HEK293T (cell line): ENCODE measurements at regions not wholly inside any gene's neighbourhood (a gene's known extent, or its start where the extent isn't known, plus 50 kb on each side); places are given as distances from the start of the nearest gene placed in this dataset.
"Not testable (repeated sequence)": the region's sequence is repeated elsewhere in the genome, so short reads cannot be mapped to it uniquely, and the experiment has no call there.

Source experiments
- CTCF ChIA-PET: fragments of 350-600 bp; formaldehyde crosslinking; extraction: SDS; loops from one replicate; lab custom pipeline; 2021; ENCODE audit warnings: antibody characterized with exemption, inconsistent platforms; lab: Yijun Ruan, JAX
- POLR2A ChIA-PET: fragments of 350-600 bp; formaldehyde crosslinking; extraction: SDS; loops from one replicate; lab custom pipeline; 2020; ENCODE audit warnings: antibody characterized with exemption, inconsistent platforms; lab: Yijun Ruan, JAX
- DNase-seq: peaks from one replicate; pipeline ENCODE4 v3.0.0; 2012; ENCODE audit warnings: mixed read lengths; ENCODE audit errors: extremely low spot score
- ARNT ChIP-seq: fragments of 450-650 bp; IDR thresholded peaks from 2 replicates; pipeline ENCODE4 v1.6.1; 2017; ENCODE audit warnings: mild to moderate bottlenecking
- BHLHE40 ChIP-seq: fragments of 450-650 bp; IDR thresholded peaks from 2 replicates; pipeline ENCODE4 v1.6.1; 2016; ENCODE audit warnings: mild to moderate bottlenecking, moderate library complexity, borderline replicate concordance
- CTBP1 ChIP-seq: fragments of 450-650 bp; IDR thresholded peaks from 2 replicates; pipeline ENCODE4 v1.6.1; 2016; ENCODE audit warnings: borderline replicate concordance
- ELF4 ChIP-seq: fragments of 450-650 bp; IDR thresholded peaks from 2 replicates; pipeline ENCODE4 v1.6.1; 2017; ENCODE audit warnings: antibody characterized with exemption
- FOXA1 ChIP-seq: fragments of 450-650 bp; IDR thresholded peaks from 2 replicates; pipeline ENCODE4 v1.6.1; 2016; ENCODE audit warnings: mild to moderate bottlenecking
- FOXK2 ChIP-seq: fragments of 450-650 bp; IDR thresholded peaks from 2 replicates; pipeline ENCODE4 v1.6.1; 2016; ENCODE audit warnings: mild to moderate bottlenecking
- FOXM1 ChIP-seq: fragments of 450-650 bp; IDR thresholded peaks from 2 replicates; pipeline ENCODE4 v1.6.1; 2017; ENCODE audit warnings: mild to moderate bottlenecking, borderline replicate concordance
- HDGF ChIP-seq: fragments of 450-650 bp; IDR thresholded peaks from 2 replicates; pipeline ENCODE4 v1.6.1; 2017; ENCODE audit warnings: antibody characterized with exemption, borderline replicate concordance
- L3MBTL2 ChIP-seq: fragments of 450-650 bp; conservative IDR thresholded peaks from 2 replicates; pipeline ENCODE4 v1.6.1; 2016; ENCODE audit warnings: mild to moderate bottlenecking
- LEF1 ChIP-seq: fragments of 450-650 bp; IDR thresholded peaks from 2 replicates; pipeline ENCODE4 v1.6.1; 2017; ENCODE audit warnings: mild to moderate bottlenecking, borderline replicate concordance
- NFRKB ChIP-seq: fragments of 450-650 bp; IDR thresholded peaks from 2 replicates; pipeline ENCODE4 v1.6.1; 2016; ENCODE audit warnings: mild to moderate bottlenecking, moderate library complexity
- PKNOX1 ChIP-seq: fragments of 450-650 bp; IDR thresholded peaks from 2 replicates; pipeline ENCODE4 v1.6.1; 2016
- SP1 ChIP-seq: fragments of 450-650 bp; IDR thresholded peaks from 2 replicates; pipeline ENCODE4 v1.6.1; 2017
- SUZ12 ChIP-seq: fragments of 450-650 bp; IDR thresholded peaks from 2 replicates; pipeline ENCODE4 v1.6.1; 2016; ENCODE audit warnings: mild to moderate bottlenecking
- TARDBP ChIP-seq: fragments of 450-650 bp; IDR thresholded peaks from 2 replicates; pipeline ENCODE4 v1.6.1; 2016
- ZNF384 ChIP-seq: fragments of 450-650 bp; IDR thresholded peaks from 2 replicates; pipeline ENCODE4 v1.6.1; 2016

GRCh38 chr11:115606498-115607220 is 102.4 kb upstream of the CADM1 start:
- TF ChIP-seq SUZ12: no peak
- TF ChIP-seq FOXA1: no peak
- no peak for TF ChIP-seq PKNOX1
- TF ChIP-seq FOXM1: no peak
- no peak for TF ChIP-seq HDGF
- TF ChIP-seq ZNF384: no peak
- TF ChIP-seq CTBP1: no peak
- no peak for TF ChIP-seq FOXK2
- TF ChIP-seq LEF1: no peak
- TF ChIP-seq SP1: no peak
- no peak for TF ChIP-seq BHLHE40
- no peak for TF ChIP-seq L3MBTL2
- TF ChIP-seq ARNT: no peak
- no peak for TF ChIP-seq ELF4
- no peak for TF ChIP-seq NFRKB
- no peak for TF ChIP-seq TARDBP
- DNase-seq: no peak
- ChIA-PET POLR2A (interaction anchor here (0.8 kb wide), 1 partner anchor 15 kb away, joined by 3 read pairs; no protein-coding TSS in a partner anchor), CTCF (interaction anchor here (0.7 kb wide), 1 partner anchor 70 kb away, joined by 3 read pairs; no protein-coding TSS in a partner anchor)

- ChIA-PET CTCF (interaction anchor here (0.7 kb wide), 1 partner anchor 46 kb away, joined by 3 read pairs; no protein-coding TSS in a partner anchor), POLR2A (no interaction called here)
- DNase-seq: no peak
- TF ChIP-seq ARNT: no peak
- TF ChIP-seq FOXM1: no peak
- no peak for TF ChIP-seq ELF4
- TF ChIP-seq ZNF384: no peak
- TF ChIP-seq CTBP1: no peak
- TF ChIP-seq TARDBP: no peak
These were observed 101.8 kb upstream of the CADM1 start for GRCh38 chr11:115605871-115606497.

- DNase-seq, POLR2A ChIA-PET: not testable (repeated sequence)
- CTCF ChIA-PET: interaction anchor here (0.7 kb wide), 1 partner anchor 46 kb away, joined by 3 read pairs; no protein-coding TSS in a partner anchor
These were observed 101.2 kb upstream of the CADM1 start for GRCh38 chr11:115605397-115605796.

GRCh38 chr11:115599125-115599524 is 94.9 kb upstream of the CADM1 start:
- ChIA-PET POLR2A (no interaction called here), CTCF (no interaction called here)
- no peak for DNase-seq
- TF ChIP-seq SUZ12 (no peak), FOXK2 (no peak), PKNOX1 (no peak), HDGF (no peak), FOXA1 (no peak), ZNF384 (no peak), CTBP1 (no peak), FOXM1 (no peak), L3MBTL2 (no peak), ARNT (no peak), SP1 (no peak), TARDBP (no peak), LEF1 (no peak), BHLHE40 (no peak)

GRCh38 chr11:115598257-115598901 is 94.2 kb upstream of the CADM1 start:
- no peak for DNase-seq
- CTCF ChIA-PET: no interaction called here
- TF ChIP-seq HDGF (no peak), NFRKB (no peak), BHLHE40 (no peak), SUZ12 (no peak), FOXA1 (no peak), L3MBTL2 (no peak), PKNOX1 (no peak)
- POLR2A ChIA-PET: no interaction called here

- POLR2A ChIA-PET: no interaction called here
- CTCF ChIA-PET: no interaction called here
- TF ChIP-seq ARNT: no peak
- DNase-seq: no peak
These were observed 87.2 kb upstream of the CADM1 start for GRCh38 chr11:115591380-115591779.
